Fibroblast of gingiva (primary cell): ENCODE measurements at regions not wholly inside any gene's neighbourhood (a gene's known extent, or its start where the extent isn't known, plus 50 kb on each side); places are given as distances from the start of the nearest gene placed in this dataset.

Experiments
- DNase-seq: peaks from one replicate; pipeline ENCODE4 v3.0.0-alpha.2; 2011; ENCODE audit warnings: low read depth

DNA sequence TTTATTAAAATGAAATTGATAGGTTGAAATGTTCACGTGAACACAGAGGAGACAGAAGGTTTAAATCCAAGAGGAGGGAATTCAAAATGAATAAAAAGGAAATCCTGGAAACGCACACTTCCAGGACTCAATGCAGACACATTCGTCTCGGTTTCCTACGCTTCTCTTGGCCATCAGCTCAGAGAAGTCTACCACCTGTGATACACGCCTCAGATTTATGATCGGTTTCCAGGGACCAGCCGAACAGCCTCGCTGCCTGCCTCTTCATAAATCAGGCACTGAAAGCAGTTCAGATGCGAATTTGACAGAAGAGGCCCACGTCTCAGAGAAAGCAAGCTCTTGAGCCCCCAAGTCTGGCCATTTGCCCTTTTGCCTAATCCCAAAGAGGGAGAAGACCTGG, 125.5 kb upstream of the IRX3 start:
- DNase-seq = no peak

DNA sequence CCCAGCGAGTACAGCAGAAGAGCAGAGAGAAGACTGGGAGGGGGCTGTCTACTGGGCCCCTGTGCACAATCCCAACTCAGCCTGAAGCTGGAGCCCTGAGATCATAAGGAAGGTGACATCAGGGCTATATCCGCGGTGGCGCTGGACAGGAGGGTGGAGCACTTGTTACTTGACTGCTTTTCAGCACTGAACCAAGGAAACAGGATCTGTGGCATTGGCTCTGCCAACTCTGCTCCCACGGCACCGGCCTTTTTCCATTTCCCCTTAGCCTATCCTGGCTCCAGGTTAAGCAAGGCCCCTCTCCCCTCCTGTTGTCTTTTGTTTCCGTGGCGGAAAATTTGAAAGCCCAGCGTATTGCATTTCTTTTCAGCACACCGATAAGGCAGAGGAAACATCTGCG, 125.0 kb upstream of the IRX3 start:
- DNase-seq = no peak

DNA sequence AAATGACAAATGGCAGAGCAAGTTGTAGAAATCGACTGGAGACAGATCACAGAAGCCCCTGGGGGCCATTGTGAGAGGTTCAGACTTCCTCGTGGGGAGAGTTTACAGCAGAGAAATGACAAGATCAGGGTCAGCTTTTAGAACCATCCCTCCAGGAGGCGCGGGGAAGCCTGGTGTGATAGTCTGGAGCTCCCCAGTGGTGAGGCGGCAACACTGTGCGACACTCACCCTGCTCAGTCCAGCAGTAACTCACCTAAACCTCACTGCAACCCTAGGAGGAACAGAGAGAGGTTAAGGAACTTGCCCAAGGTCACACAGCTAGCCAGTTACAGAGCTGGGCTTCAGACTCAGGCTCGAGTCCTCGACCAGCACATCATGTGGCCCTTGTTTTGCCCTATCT, 123.4 kb upstream of the IRX3 start:
- DNase-seq = no peak

DNA sequence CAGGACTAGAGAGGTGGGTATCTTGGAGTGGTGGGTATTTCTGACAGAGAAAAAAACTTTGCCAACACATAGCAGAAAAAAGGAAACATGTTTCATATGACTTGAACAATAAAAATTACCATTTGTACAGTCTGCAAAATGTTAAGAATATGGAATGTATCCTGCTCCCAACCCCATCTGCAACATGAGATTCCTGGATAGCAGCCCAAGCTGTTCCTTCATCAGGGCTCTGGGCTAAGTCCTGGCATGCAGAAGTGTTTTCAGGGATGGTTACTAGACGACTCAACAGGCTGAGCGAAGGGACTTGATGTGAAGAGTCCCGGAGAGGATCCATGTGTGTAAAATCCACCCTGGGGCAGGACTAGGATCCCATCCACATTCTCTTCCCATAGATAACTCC, 121.0 kb upstream of the IRX3 start:
- DNase-seq = peak; percentile 86

- DNase-seq = no peak
Measured at GRCh38 chr16:54405478-54405877, 118.9 kb upstream of the IRX3 start.

- no peak for DNase-seq
Measured at GRCh38 chr16:54403580-54403979, 117.0 kb upstream of the IRX3 start.

DNA sequence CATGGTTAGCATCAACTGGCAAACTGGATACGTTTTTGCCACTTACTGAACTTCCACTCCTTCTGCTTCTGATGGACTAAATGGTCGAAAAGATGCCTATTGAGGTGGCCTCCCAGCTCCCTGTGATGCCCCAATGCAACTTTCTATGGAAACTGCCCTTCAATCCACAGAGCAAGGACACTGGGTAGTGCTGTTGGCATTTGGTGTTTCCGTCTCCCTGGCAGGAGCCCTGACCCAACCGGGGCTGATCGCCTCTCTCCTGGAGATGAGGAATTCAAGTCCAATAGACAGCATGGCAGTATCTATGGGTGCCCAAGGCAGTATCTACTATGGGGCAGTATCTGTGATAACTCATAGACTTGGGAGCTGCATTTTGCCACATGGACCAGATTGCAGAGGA, 116.3 kb upstream of the IRX3 start:
- no peak for DNase-seq

- DNase-seq = peak; percentile 90
Measured at GRCh38 chr16:54402270-54402669, 115.7 kb upstream of the IRX3 start.

- no peak for DNase-seq
Measured at GRCh38 chr16:54400261-54400660, 113.7 kb upstream of the IRX3 start.

GRCh38 chr16:54398986-54399385, 112.4 kb upstream of the IRX3 start:
- no peak for DNase-seq

GRCh38 chr16:54397838-54398237, 111.3 kb upstream of the IRX3 start:
- DNase-seq = no peak

- no peak for DNase-seq
Measured at GRCh38 chr16:54397190-54397835, 110.7 kb upstream of the IRX3 start.

DNA sequence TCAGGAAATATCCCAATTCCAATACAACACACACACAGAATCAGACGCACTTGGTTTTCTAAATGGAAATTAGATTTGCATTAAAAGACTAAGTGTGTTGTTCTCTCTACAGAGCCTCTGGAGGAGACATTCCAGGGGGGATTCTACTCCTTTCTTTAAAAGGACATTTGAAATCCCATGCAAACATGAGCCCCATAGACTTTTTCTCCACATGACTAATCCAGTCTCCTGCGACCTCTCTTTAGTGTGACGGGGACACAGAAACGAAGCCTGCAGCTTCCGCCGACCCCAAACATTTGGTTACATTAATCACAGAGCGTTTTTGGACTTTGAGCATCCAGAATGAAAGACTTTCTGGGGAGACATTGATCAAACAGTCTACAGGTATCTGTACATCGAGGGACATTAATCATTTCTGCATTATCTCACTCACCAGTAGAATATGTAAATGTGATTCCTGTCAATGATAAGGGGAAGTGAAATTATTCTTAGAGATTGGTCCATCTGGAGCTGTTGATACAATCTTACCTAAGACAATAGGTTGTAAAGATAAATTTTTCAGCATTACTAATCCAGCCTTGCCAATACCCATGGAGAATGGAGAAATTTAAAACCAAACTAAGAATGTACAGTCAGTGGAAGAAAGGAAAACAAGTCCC, 103.4 kb upstream of the IRX3 start:
- no peak for DNase-seq

- no peak for DNase-seq
Measured at GRCh38 chr16:54385141-54385540, 98.6 kb upstream of the IRX3 start.

DNA sequence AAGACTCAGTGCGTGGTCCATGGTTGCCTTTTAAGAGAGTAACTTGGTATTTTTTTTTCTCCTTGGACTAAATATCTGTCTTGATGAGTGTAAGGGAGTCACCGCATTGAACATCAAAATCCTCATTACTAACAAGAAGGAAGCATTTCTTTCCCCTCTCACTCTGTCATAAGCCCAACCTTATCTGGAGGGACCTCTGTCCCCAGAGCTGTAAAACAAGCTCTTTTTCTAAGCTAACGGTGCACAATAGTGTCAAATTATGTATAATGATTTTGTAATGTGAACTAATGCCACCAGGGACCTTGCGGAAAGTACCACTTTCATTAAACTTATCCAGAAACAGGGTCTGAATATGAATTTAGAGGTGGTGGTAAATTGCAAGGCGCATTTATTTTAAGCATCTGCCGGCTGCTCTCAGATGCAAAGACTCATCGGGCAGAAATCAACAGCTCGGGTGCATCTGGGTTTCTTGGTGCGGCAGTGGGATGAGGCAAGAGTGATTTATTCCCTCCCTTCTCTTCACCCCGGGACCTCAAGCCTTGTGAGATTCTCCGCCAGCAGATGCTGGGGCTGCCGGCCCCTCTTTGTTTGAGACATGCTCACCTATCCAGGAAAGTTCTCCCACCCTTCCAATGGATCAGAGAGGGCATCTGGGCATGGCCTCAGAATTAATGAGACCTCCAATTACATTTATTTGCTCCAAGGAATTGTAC, 95.2 kb upstream of the IRX3 start:
- no peak for DNase-seq

GRCh38 chr16:54375071-54375470, 88.5 kb upstream of the IRX3 start:
- no peak for DNase-seq

DNA sequence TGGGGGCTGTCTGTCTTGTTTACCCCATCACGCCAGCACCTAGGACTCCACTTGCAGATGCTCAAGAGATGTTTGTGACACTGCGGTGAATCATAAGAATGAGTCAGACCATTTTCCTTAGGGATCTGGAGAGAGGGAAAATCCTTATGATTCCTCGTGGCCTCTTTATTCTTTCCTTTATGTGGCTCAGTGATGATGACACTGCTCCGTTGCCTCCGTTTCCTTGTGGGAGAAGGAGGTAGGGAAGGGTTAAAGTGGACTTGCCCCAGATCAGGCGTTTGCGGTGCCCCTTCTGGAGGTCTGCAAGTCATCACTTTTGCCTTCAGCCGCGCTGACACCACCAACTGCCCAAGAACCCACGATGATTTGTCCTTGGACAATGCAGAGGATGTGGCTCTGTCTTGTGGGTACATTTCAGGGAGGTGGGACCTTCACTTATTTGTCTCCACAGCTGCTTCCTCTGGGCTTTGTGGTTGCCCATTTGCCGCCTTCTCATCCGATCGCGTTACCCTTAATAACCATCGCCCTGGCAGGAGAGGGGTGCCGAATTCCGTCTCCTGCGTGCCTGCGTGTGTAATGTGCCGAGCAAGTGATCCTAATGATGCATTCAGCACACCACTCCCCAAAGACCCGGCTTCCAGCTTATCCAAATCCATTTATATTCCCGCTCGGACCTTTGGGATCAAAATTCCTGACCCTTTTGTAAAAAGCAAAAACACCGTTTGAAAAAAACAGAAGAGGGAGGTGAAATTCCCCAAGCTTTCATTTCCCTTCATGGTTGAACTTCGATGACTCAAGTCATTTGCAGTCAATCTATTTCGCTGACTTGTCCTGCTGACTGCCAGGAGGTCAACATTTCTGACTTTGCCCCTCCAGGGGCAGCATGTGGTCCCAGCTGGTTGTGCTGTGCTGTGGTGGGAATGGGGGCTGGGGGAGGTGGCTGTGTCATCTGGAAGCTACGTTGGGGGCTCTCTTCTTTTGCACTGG, 87.2 kb upstream of the IRX3 start:
- DNase-seq = peak; percentile 38

GRCh38 chr16:54370278-54371040, 83.9 kb upstream of the IRX3 start:
- no peak for DNase-seq

DNA sequence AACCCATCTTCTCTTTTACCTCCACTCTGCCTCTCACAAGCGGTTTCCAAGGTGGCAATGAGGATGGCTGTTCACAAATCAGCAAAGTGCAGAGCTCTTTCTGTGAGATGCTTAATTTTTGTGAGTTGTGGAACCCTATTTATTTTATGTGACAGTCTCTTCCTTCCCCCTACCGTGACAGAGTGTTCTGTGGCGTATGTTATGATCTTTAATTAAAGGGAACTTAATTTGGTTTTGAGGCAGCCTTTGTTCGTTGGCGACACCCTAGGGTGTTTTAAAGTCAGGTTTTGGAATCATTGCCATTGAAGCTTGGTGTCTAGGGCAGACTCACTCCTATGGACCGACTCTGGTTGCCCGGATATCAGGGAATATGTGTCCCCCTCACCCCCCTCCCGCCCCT, 83.3 kb upstream of the IRX3 start:
- no peak for DNase-seq

DNA sequence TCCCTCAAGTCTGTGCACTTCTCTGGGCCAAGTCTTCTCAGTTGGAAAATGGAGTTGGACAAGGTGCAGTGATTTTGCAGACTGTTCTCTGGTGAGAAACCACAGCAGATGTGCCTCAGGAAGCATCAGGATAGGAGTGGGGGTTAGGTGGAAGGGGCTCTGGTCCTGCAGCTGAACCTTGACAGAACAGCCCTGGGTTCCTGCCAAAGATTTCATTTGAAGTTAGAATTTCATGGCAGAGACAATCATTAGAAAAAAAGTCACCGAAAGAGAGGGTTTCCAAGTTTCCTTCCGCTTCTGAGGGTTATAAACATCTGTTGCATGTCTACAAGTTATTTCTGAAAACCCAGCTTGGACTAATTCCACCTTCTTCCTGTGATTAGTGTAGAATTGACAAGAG, 80.4 kb upstream of the IRX3 start:
- DNase-seq = no peak

GRCh38 chr16:54365990-54366634, 79.5 kb upstream of the IRX3 start:
- no peak for DNase-seq
